GM06990 (cell line): ENCODE measurements at regions not wholly inside any gene's neighbourhood (a gene's known extent, or its start where the extent isn't known, plus 50 kb on each side); places are given as distances from the start of the nearest gene placed in this dataset.

Experiments used
- DNase-seq: peaks from one replicate; pipeline ENCODE4 v3.0.0-alpha.2; 2011; ENCODE audit not compliant: insufficient read length; ENCODE audit errors: extremely low read depth
- H3K27me3 ChIP-seq: replicated peaks from 2 replicates; pipeline ENCODE4 v1.6.0; 2011; ENCODE audit warnings: low read length; ENCODE audit not compliant: control insufficient read depth, insufficient read depth
- H3K36me3 ChIP-seq: 2 replicates; pipeline ENCODE4 v1.5.1; 2011; ENCODE audit warnings: low read length; ENCODE audit not compliant: control insufficient read depth, insufficient read depth
- H3K4me3 ChIP-seq: replicated peaks from 2 replicates; pipeline ENCODE4 v1.5.1; 2011; ENCODE audit warnings: low read depth, mild to moderate bottlenecking, control low read depth, low read length
- CTCF ChIP-seq: IDR thresholded peaks from 2 replicates; pipeline ENCODE4 v1.5.1; 2011; ENCODE audit warnings: low read length, control low read depth, mild to moderate bottlenecking, inconsistent platforms; ENCODE audit not compliant: insufficient read depth, poor library complexity, severe bottlenecking

- no peak for DNase-seq
- TF ChIP-seq CTCF = no peak
- Histone ChIP-seq H3K4me3 (no peak overlapping the region), H3K27me3 (no peaks in the 10 kb centered on the region; the same call in 1 of the 2 replicates), H3K36me3 (no peaks in the 10 kb centered on the region)
Observed at GRCh38 chr9:108297073-108297472, 558.7 kb downstream of the ACTL7B start.

GRCh38 chr9:108296056-108296455 lies 559.7 kb downstream of the ACTL7B start:
- no peak for TF ChIP-seq CTCF
- Histone ChIP-seq H3K4me3 (no peak overlapping the region), H3K36me3 (no peaks in the 10 kb centered on the region), H3K27me3 (no peaks in the 10 kb centered on the region; the same call in 1 of the 2 replicates)
- DNase-seq = no peak

GRCh38 chr9:108291586-108291932 lies 564.2 kb downstream of the ACTL7B start:
- no peak for TF ChIP-seq CTCF
- Histone ChIP-seq H3K36me3 (no peaks in the 10 kb centered on the region), H3K27me3 (no peaks in the 10 kb centered on the region), H3K4me3 (no peak overlapping the region)
- DNase-seq = no peak

- Histone ChIP-seq H3K4me3 (no peak overlapping the region), H3K27me3 (no peaks in the 10 kb centered on the region), H3K36me3 (no peaks in the 10 kb centered on the region)
- no peak for DNase-seq
- TF ChIP-seq CTCF = no peak
Observed at GRCh38 chr9:108290839-108291585, 564.8 kb downstream of the ACTL7B start.

- Histone ChIP-seq H3K36me3 (no peaks in the 10 kb centered on the region), H3K4me3 (no peak overlapping the region), H3K27me3 (no peaks in the 10 kb centered on the region)
- no peak for DNase-seq
- no peak for TF ChIP-seq CTCF
Observed at GRCh38 chr9:108286638-108287206, 569.1 kb downstream of the ACTL7B start.

GRCh38 chr9:108283696-108284095 lies 572.1 kb downstream of the ACTL7B start:
- H3K4me3 ChIP-seq = no peak overlapping the region
- H3K27me3 ChIP-seq = no peaks in the 10 kb centered on the region
- DNase-seq = no peak
- no peak for TF ChIP-seq CTCF
- H3K36me3 ChIP-seq = no peaks in the 10 kb centered on the region
